ENCODE measurements at regions not wholly inside any gene's neighbourhood (a gene's known extent, or its start where the extent isn't known, plus 50 kb on each side); places are given as distances from the start of the nearest gene placed in this dataset.

- H3K27me3 Mint-ChIP-seq, result peaks cover 28% of the 10 kb centered on the region
- H3K4me1 Mint-ChIP-seq (ENCODE audit: unreplicated experiment), result peaks cover 21% of the 10 kb centered on the region
- no peak for DNase-seq (ENCODE audit: extremely low spot score, unreplicated experiment)
- H3K36me3 Mint-ChIP-seq, result no peaks in the 10 kb centered on the region
- peaks cover 3% of the 10 kb centered on the region for H3K9me3 Mint-ChIP-seq
- H3K27ac Mint-ChIP-seq, result peak overlapping the region; percentile 57
- peak overlapping the region; percentile 49 for H3K4me3 Mint-ChIP-seq
- TF ChIP-seq CTCF (conservative IDR thresholded peaks at IDR 0.05), result no peak
Observed at GRCh38 chr11:31875866-31876560, 64.9 kb upstream of the PAX6 start.

- Mint-ChIP-seq H3K4me1 (ENCODE audit: unreplicated experiment) (peaks cover 26% of the 10 kb centered on the region), H3K4me3 (no peak overlapping the region), H3K9me3 (peaks cover 3% of the 10 kb centered on the region), H3K27me3 (peaks cover 30% of the 10 kb centered on the region), H3K27ac (no peak overlapping the region), H3K36me3 (no peaks in the 10 kb centered on the region)
- TF ChIP-seq CTCF (conservative IDR thresholded peaks at IDR 0.05), result no peak
- DNase-seq (ENCODE audit: extremely low spot score, unreplicated experiment), result no peak
Observed at GRCh38 chr11:31874631-31875191, 63.6 kb upstream of the PAX6 start.

- DNase-seq (ENCODE audit: extremely low spot score, unreplicated experiment), result no peak
- Mint-ChIP-seq H3K4me1 (ENCODE audit: unreplicated experiment) (peaks cover 26% of the 10 kb centered on the region), H3K4me3 (peak overlapping the region; percentile 1), H3K27ac (peak overlapping the region; percentile 34), H3K27me3 (peaks cover 30% of the 10 kb centered on the region), H3K36me3 (no peaks in the 10 kb centered on the region), H3K9me3 (peaks cover 3% of the 10 kb centered on the region)
- no peak for TF ChIP-seq CTCF (conservative IDR thresholded peaks at IDR 0.05)
Observed at GRCh38 chr11:31873124-31873523, 62.0 kb upstream of the PAX6 start.

GRCh38 chr11:31872076-31872443 is 60.9 kb upstream of the PAX6 start:
- Mint-ChIP-seq H3K4me3 (no peak overlapping the region), H3K27me3 (peaks cover 30% of the 10 kb centered on the region), H3K36me3 (no peaks in the 10 kb centered on the region), H3K27ac (no peak overlapping the region), H3K9me3 (peaks cover 3% of the 10 kb centered on the region), H3K4me1 (ENCODE audit: unreplicated experiment) (peaks cover 26% of the 10 kb centered on the region)
- TF ChIP-seq CTCF (conservative IDR thresholded peaks at IDR 0.05), result no peak
- DNase-seq (ENCODE audit: extremely low spot score, unreplicated experiment), result no peak

- no peaks in the 10 kb centered on the region for H3K36me3 Mint-ChIP-seq
- no peak overlapping the region for H3K4me3 Mint-ChIP-seq
- peaks cover 24% of the 10 kb centered on the region for H3K4me1 Mint-ChIP-seq (ENCODE audit: unreplicated experiment)
- no peak for DNase-seq (ENCODE audit: extremely low spot score, unreplicated experiment)
- peaks cover 3% of the 10 kb centered on the region for H3K9me3 Mint-ChIP-seq
- no peak overlapping the region for H3K27ac Mint-ChIP-seq
- TF ChIP-seq CTCF (conservative IDR thresholded peaks at IDR 0.05), result peak; percentile 19
- peaks cover 27% of the 10 kb centered on the region for H3K27me3 Mint-ChIP-seq
Observed at GRCh38 chr11:31871310-31872075, 60.4 kb upstream of the PAX6 start.

Measured in type B pancreatic cell (in vitro differentiated cells).